ENCODE measurements at regions not wholly inside any gene's neighbourhood (a gene's known extent, or its start where the extent isn't known, plus 50 kb on each side); places are given as distances from the start of the nearest gene placed in this dataset.

GRCh38 chr11:130710497-130711012 lies 205.7 kb downstream of the SNX19 start:
- TF ChIP-seq CTCF (conservative IDR thresholded peaks at IDR 0.05; ENCODE audit: low read depth, low read length), result no peak
- no peak overlapping the region for H3K4me3 ChIP-seq (ENCODE audit: low read length)
- no peak for DNase-seq (ENCODE audit: low read depth)

GRCh38 chr11:130711193-130711592 lies 205.1 kb downstream of the SNX19 start:
- no peak for TF ChIP-seq CTCF (conservative IDR thresholded peaks at IDR 0.05; ENCODE audit: low read depth, low read length)
- no peak overlapping the region for H3K4me3 ChIP-seq (ENCODE audit: low read length)
- no peak for DNase-seq (ENCODE audit: low read depth)

- no peak for DNase-seq (ENCODE audit: low read depth)
- no peak for TF ChIP-seq CTCF (conservative IDR thresholded peaks at IDR 0.05; ENCODE audit: low read depth, low read length)
- no peak overlapping the region for H3K4me3 ChIP-seq (ENCODE audit: low read length)
These were observed 203.8 kb downstream of the SNX19 start for GRCh38 chr11:130712480-130712879.

GRCh38 chr11:130715085-130715876 lies 201.0 kb downstream of the SNX19 start:
- no peak overlapping the region for H3K4me3 ChIP-seq (ENCODE audit: low read length)

GRCh38 chr11:130715877-130716220 lies 200.4 kb downstream of the SNX19 start:
- H3K4me3 ChIP-seq (ENCODE audit: low read length), result no peak overlapping the region
- TF ChIP-seq CTCF (conservative IDR thresholded peaks at IDR 0.05; ENCODE audit: low read depth, low read length), result no peak
- DNase-seq (ENCODE audit: low read depth), result no peak

More at GRCh38 chr11:130715085-130715876, 201.0 kb downstream of the SNX19 start:
- no peak for TF ChIP-seq CTCF (conservative IDR thresholded peaks at IDR 0.05; ENCODE audit: low read depth, low read length)
- no peak for DNase-seq (ENCODE audit: low read depth)

GRCh38 chr11:130718120-130718519 lies 198.2 kb downstream of the SNX19 start:
- no peak for DNase-seq (ENCODE audit: low read depth)
- no peak for TF ChIP-seq CTCF (conservative IDR thresholded peaks at IDR 0.05; ENCODE audit: low read depth, low read length)
- H3K4me3 ChIP-seq (ENCODE audit: low read length), result no peak overlapping the region
